Activated CD4-positive, alpha-beta T cell treated with anti-CD3 and anti-CD28 coated beads, Interleukin-2, amount 10 ng/mL, durations not matched to agents 7 days and 5 days (primary cell): ENCODE measurements at regions not wholly inside any gene's neighbourhood (a gene's known extent, or its start where the extent isn't known, plus 50 kb on each side); places are given as distances from the start of the nearest gene placed in this dataset.

Experiments
- CTCF ChIA-PET: fragments of 350-600 bp; sonication (Branson Sonifier 250); formaldehyde crosslinking; loops from one replicate; lab custom pipeline; 2021; ENCODE audit warnings: antibody characterized with exemption; lab: Charles Lee
- POLR2A ChIA-PET: fragments of 350-600 bp; sonication (Branson Sonifier 250); formaldehyde crosslinking; loops from one replicate; lab custom pipeline; 2021; ENCODE audit warnings: antibody characterized with exemption; lab: Charles Lee
- DNase-seq: peaks from one replicate; pipeline ENCODE4 v3.0.0-alpha.2; 2020
- H3K27ac Mint-ChIP-seq: one replicate; pipeline ENCODE4 v1.8.0; 2021; ENCODE audit warnings: mild to moderate bottlenecking, moderate library complexity, mixed read lengths
- H3K27me3 Mint-ChIP-seq: one replicate; pipeline ENCODE4 v1.8.0; 2021; ENCODE audit warnings: mixed read lengths
- H3K36me3 Mint-ChIP-seq: one replicate; pipeline ENCODE4 v1.8.0; 2021; ENCODE audit warnings: low read depth, mixed read lengths
- H3K4me1 Mint-ChIP-seq: one replicate; pipeline ENCODE4 v1.8.0; 2021; ENCODE audit warnings: mixed read lengths
- H3K4me3 Mint-ChIP-seq: one replicate; pipeline ENCODE4 v1.8.0; 2021; ENCODE audit warnings: mild to moderate bottlenecking, moderate library complexity, mixed read lengths
- H3K9me3 Mint-ChIP-seq: one replicate; pipeline ENCODE4 v1.8.0; 2021; ENCODE audit warnings: mixed read lengths

DNA sequence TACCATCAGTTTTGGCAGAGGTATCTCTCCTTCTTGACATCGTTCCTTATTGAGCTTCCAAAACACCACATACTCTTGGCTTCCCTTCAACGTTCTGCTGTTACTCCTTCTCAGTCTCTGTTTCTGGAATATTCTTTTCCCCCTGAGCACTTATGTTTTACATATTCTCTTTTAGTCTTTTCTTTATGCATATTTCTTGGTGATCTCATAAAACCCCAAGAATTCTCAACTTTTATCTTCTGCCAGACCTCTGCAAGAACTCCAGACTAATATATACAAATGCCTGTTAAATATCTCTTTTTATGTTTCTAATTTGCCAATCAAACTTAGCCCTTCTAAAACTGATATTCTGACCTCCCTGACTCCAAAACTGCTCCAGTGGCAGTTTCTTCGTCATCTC, 453.4 kb upstream of the CTNND2 start:
- H3K36me3 Mint-ChIP-seq = no peaks in the 10 kb centered on the region
- H3K4me3 Mint-ChIP-seq = no peak overlapping the region
- no peak for DNase-seq
- ChIA-PET CTCF (no interaction called here), POLR2A (no interaction called here)
- peaks cover 2% of the 10 kb centered on the region for H3K9me3 Mint-ChIP-seq
- no peak overlapping the region for H3K27ac Mint-ChIP-seq
- H3K4me1 Mint-ChIP-seq = no peaks in the 10 kb centered on the region
- H3K27me3 Mint-ChIP-seq = no peaks in the 10 kb centered on the region

DNA sequence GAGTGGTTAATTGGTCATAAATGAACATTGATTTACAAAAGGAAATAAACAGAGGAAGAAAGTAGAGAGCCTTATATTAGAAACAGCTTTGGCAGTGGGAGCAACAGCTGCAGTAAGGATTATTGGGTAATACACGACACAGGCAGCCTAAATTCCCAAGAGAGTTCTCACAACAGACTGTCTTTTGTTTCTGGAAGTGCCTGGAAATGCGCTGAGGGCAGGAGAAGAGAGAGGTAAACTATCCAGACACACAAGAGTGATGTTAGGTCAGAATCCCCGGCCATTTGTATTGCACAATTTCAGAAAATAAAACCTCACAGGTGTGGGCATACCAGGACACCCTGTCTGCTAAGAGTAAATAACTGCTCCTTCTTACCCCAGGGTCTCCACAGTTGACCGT, 450.4 kb upstream of the CTNND2 start:
- POLR2A ChIA-PET = interaction anchor here (0.6 kb wide), 1 partner anchor 317 kb away, joined by 5 read pairs; no protein-coding TSS in a partner anchor
- CTCF ChIA-PET = no interaction called here
- Mint-ChIP-seq H3K27me3 (no peaks in the 10 kb centered on the region), H3K4me1 (no peaks in the 10 kb centered on the region), H3K9me3 (peaks cover 7% of the 10 kb centered on the region), H3K4me3 (no peak overlapping the region), H3K36me3 (no peaks in the 10 kb centered on the region), H3K27ac (no peak overlapping the region)
- DNase-seq = no peak

DNA sequence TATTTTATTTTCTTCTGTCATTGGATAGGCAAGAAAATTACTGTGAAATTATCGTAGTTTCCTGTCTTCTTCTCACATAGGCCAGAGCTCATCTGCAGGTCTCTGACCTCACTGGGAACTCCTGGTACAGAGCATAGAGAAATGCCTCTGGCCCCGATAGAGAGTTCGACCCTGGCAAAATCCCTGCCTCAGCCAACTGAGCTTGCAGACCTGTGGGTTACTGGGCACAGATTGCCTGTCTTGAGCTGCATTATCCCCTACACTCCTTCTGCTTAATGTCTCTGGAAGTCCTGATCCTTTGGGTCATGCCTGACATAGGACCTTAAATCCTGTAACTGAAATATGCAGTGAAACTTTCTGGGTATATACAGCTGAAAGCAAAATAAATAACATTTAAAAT, 439.3 kb upstream of the CTNND2 start:
- Mint-ChIP-seq H3K4me1 (no peaks in the 10 kb centered on the region), H3K4me3 (no peak overlapping the region), H3K27ac (no peak overlapping the region), H3K9me3 (peaks cover 16% of the 10 kb centered on the region), H3K36me3 (no peaks in the 10 kb centered on the region), H3K27me3 (no peaks in the 10 kb centered on the region)
- ChIA-PET CTCF (no interaction called here), POLR2A (no interaction called here)
- DNase-seq = no peak

DNA sequence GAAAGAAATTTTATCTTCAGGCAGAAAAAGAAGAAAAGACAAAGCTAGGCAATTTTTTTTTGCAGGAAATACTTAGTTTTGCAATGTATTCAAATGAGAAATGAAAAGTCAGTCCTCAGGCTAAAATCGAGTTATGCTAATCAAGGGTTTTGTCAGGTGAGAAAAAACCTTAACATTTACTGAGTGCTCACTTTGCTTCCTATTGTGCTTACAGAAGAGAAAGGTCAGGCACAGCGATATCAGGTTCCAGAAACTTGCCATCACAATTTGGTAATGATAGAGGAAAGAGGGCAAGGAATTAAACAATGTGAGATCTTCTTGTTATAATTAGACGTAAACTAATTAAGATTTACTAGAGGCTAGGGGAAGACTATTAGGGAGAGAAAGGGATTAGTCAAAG, 431.7 kb upstream of the CTNND2 start:
- Mint-ChIP-seq H3K27me3 (no peaks in the 10 kb centered on the region), H3K9me3 (peaks cover 28% of the 10 kb centered on the region), H3K27ac (no peak overlapping the region), H3K4me1 (no peaks in the 10 kb centered on the region), H3K4me3 (no peak overlapping the region), H3K36me3 (no peaks in the 10 kb centered on the region)
- POLR2A ChIA-PET = no interaction called here
- no peak for DNase-seq
- CTCF ChIA-PET = no interaction called here

DNA sequence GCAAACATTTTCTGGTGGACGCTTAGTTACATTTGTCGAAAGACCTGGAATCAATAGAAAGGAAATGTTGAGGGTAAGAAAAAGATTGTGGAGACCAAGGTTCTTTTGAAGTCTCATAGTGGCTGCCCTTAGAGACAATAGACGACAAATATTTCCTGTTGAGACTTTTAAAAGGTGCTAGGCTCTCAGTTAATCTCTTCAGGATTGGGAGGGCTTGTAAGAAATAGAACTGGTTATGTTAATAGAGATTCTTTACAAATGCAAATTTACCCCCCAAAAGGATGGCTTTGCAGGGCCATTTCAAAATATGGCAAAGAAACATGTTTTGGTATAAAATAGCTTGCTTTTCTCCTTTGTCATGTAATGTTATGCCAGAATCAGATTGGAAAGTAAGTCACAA, 428.2 kb upstream of the CTNND2 start:
- no peaks in the 10 kb centered on the region for H3K27me3 Mint-ChIP-seq
- no peak overlapping the region for H3K27ac Mint-ChIP-seq
- no peaks in the 10 kb centered on the region for H3K4me1 Mint-ChIP-seq
- H3K9me3 Mint-ChIP-seq = peaks cover 12% of the 10 kb centered on the region
- H3K36me3 Mint-ChIP-seq = no peaks in the 10 kb centered on the region
- no peak for DNase-seq
- ChIA-PET POLR2A (no interaction called here), CTCF (no interaction called here)
- no peak overlapping the region for H3K4me3 Mint-ChIP-seq

DNA sequence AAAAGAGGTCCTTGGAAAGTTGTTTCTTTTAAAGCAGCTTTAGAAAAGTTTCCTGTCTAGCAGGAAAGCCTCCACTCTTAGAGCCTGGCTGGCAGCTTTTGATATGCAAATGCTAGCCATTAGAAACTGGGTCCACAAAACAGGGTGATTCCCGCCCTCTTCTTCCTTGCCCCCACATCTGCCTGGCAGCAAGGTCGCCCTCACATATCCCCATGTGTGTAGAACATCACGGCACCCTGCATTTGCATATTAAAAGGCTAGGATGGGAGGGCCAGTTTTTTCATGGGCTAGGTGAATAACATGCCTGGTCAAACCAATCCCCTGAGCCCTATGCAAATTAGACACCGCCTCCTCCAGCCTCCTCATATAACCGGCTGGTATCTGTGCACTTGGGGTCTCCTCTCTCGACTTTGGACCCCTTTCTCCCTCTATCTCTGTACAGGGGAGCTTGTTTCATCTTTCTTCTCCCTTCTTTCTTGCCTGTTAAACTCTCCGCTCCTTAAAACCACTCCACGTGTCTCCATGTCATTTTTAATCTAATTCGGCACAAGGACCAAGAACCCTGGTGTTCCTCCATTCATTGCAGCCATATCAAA, 426.8 kb upstream of the CTNND2 start:
- Mint-ChIP-seq H3K4me3 (no peak overlapping the region), H3K9me3 (peaks cover 16% of the 10 kb centered on the region), H3K27ac (no peak overlapping the region), H3K36me3 (no peaks in the 10 kb centered on the region), H3K4me1 (no peaks in the 10 kb centered on the region), H3K27me3 (no peaks in the 10 kb centered on the region)
- DNase-seq = no peak
- ChIA-PET POLR2A (no interaction called here), CTCF (no interaction called here)

DNA sequence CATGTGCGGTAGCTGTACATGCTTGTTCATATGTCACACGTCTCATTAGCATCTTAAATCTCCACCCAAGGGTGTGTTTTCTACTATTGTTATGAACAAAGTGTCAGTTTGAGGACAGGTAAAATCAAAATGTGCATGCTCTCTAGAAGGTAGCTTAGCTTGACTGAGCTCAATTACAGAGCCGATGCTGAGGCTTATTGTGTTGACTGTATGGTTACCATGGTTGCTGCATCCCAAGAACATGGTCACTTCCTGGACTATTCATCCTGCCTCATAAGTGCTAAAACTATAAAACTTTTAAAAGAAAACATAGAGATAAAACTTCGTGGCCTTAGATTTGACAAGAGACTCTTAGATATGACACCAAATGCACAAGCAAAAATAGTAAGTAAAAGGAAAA, 426.1 kb upstream of the CTNND2 start:
- Mint-ChIP-seq H3K4me1 (no peaks in the 10 kb centered on the region), H3K4me3 (no peak overlapping the region), H3K27ac (no peak overlapping the region), H3K36me3 (no peaks in the 10 kb centered on the region), H3K9me3 (peaks cover 16% of the 10 kb centered on the region), H3K27me3 (no peaks in the 10 kb centered on the region)
- POLR2A ChIA-PET = no interaction called here
- CTCF ChIA-PET = no interaction called here
- no peak for DNase-seq

DNA sequence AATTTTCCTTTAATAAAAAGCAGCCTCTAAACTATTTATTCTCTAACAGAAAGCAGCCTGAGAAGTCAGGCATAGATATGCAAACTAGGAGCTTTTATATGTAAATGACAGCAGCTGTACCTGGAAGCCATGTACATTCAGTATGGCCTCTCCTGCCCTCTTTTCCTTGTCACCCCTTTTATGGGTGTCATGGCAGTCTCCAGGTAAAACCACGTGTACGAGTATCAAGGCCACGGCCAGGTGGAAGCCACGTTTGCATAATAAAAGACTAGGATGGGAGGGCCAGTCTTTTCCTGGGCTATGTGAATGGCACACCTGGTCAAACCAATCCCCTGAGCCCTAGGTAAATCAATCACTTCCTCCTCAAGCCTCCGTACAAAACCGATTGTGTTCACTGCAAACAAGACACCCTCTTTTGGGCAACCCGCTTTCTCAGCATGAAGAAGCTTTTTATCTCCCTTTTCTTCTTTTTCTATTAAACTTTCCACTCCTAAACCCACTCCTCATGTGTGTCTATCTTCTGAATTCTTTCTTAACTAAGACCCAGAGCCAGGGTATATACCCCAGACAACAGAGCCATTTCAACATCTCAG, 419.5 kb upstream of the CTNND2 start:
- H3K4me3 Mint-ChIP-seq = no peak overlapping the region
- no peaks in the 10 kb centered on the region for H3K4me1 Mint-ChIP-seq
- peaks cover 4% of the 10 kb centered on the region for H3K9me3 Mint-ChIP-seq
- ChIA-PET CTCF (no interaction called here), POLR2A (no interaction called here)
- H3K27ac Mint-ChIP-seq = no peak overlapping the region
- H3K27me3 Mint-ChIP-seq = no peaks in the 10 kb centered on the region
- no peak for DNase-seq
- H3K36me3 Mint-ChIP-seq = no peaks in the 10 kb centered on the region

DNA sequence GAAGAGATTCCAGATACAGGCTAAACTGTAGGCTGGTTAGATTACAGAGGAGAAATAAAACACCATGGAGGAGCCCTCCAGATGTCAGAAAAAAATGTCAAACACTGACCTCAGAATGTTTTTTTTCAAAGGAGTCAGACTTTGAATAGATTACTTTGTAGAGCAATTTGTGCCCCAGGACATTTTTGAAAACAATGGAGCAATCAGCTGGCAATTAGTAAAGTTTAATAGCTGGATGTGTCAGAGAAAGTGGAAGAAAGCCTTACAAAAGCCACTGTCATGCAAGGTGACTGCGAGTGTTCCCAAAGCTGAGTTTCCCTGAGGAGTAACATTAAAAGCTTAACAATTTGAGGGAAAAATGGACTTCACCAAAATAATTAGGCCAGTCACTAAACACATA, 417.8 kb upstream of the CTNND2 start:
- no peak overlapping the region for H3K27ac Mint-ChIP-seq
- no peak overlapping the region for H3K4me3 Mint-ChIP-seq
- no peak for DNase-seq
- POLR2A ChIA-PET = no interaction called here
- peaks cover 2% of the 10 kb centered on the region for H3K9me3 Mint-ChIP-seq
- no peaks in the 10 kb centered on the region for H3K36me3 Mint-ChIP-seq
- CTCF ChIA-PET = no interaction called here
- H3K27me3 Mint-ChIP-seq = no peaks in the 10 kb centered on the region
- no peaks in the 10 kb centered on the region for H3K4me1 Mint-ChIP-seq

DNA sequence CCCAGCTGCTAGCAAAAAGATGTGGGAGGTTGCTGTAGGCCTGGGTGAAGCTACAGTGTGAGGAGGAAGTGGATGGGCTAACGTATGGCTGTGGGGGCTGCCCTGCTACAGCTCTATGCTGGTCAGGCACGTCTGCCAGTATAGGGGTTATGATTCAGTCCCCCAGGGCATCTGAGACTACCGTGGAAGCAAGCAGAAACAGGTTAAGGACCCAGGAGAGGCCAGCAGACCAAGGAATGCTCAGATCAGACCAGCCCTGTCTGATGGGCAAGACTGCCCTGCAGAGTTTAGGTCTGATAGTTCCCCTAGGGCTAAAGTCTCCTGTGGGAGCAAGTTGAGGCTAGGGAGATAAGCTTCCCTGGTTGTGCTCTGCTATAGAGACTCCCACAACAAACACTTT, 416.1 kb upstream of the CTNND2 start:
- H3K27ac Mint-ChIP-seq = no peak overlapping the region
- no peaks in the 10 kb centered on the region for H3K36me3 Mint-ChIP-seq
- no peak overlapping the region for H3K4me3 Mint-ChIP-seq
- H3K4me1 Mint-ChIP-seq = no peaks in the 10 kb centered on the region
- no peak for DNase-seq
- H3K27me3 Mint-ChIP-seq = no peaks in the 10 kb centered on the region
- H3K9me3 Mint-ChIP-seq = no peaks in the 10 kb centered on the region
- ChIA-PET POLR2A (no interaction called here), CTCF (no interaction called here)

DNA sequence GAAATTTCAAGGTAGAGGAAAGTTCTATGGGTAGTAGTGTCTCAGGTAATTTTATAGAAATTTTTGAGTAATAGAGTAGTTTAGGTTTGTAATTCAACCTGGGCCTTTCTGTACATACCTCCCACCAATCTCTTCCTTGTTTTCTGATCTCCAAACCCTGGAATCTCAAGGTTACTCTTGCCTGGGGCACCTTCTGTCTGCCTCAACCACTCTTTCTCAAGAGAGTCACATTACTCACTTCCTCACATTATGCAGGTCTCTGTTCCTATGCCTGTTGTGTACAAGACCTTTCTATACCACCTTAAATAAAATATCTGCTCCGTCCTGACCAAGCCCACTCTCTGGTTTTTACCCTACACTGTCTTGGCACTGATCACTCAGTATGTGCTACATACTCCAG, 412.6 kb upstream of the CTNND2 start:
- no peaks in the 10 kb centered on the region for H3K9me3 Mint-ChIP-seq
- H3K4me3 Mint-ChIP-seq = no peak overlapping the region
- ChIA-PET CTCF (no interaction called here), POLR2A (no interaction called here)
- no peaks in the 10 kb centered on the region for H3K4me1 Mint-ChIP-seq
- no peaks in the 10 kb centered on the region for H3K27me3 Mint-ChIP-seq
- no peak for DNase-seq
- H3K36me3 Mint-ChIP-seq = no peaks in the 10 kb centered on the region
- H3K27ac Mint-ChIP-seq = no peak overlapping the region

DNA sequence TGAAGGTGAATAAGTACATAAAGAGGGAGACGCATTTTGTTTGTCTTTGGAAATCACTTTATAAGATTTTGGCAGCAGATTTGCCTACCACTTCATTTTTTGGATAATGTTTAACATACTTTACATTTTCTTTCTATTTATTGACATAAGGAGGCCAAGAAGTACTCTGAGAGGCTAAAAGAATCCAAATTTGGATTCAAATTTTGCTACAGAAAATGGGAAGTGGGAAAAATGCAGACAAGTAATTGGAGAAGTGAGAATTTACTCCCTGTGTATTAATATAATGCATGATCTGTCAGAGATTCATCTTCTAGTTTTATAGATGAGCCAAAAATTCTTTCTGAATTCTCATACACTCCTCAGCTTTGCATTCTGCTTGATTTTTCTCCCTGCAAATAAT, 411.2 kb upstream of the CTNND2 start:
- no peaks in the 10 kb centered on the region for H3K4me1 Mint-ChIP-seq
- DNase-seq = no peak
- H3K27me3 Mint-ChIP-seq = no peaks in the 10 kb centered on the region
- no peak overlapping the region for H3K4me3 Mint-ChIP-seq
- POLR2A ChIA-PET = no interaction called here
- no peaks in the 10 kb centered on the region for H3K36me3 Mint-ChIP-seq
- CTCF ChIA-PET = interaction anchor here (0.6 kb wide), 1 partner anchor 1732 kb away, joined by 3 read pairs; no protein-coding TSS in a partner anchor
- no peak overlapping the region for H3K27ac Mint-ChIP-seq
- no peaks in the 10 kb centered on the region for H3K9me3 Mint-ChIP-seq

DNA sequence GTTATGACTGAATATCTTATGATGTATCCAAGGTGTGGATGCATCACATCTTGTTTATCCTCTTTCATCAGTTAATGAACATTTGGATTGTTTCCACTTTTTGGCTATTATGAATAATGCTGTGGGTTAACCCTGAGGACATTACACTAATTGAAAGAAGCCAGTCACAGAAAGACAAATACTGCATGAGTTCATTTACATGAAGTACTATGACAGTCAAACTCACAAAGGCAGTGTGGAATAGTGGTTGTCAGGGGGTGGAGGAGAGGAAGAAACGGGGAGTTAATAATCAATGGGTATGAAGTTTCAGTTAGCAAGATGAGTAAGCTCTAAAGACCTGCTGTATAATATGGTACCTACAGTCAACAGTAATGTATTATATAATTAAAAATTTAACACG, 409.4 kb upstream of the CTNND2 start:
- H3K27ac Mint-ChIP-seq = no peak overlapping the region
- DNase-seq = no peak
- H3K27me3 Mint-ChIP-seq = no peaks in the 10 kb centered on the region
- H3K9me3 Mint-ChIP-seq = no peaks in the 10 kb centered on the region
- H3K36me3 Mint-ChIP-seq = no peaks in the 10 kb centered on the region
- no peak overlapping the region for H3K4me3 Mint-ChIP-seq
- CTCF ChIA-PET = no interaction called here
- no peaks in the 10 kb centered on the region for H3K4me1 Mint-ChIP-seq
- POLR2A ChIA-PET = no interaction called here

DNA sequence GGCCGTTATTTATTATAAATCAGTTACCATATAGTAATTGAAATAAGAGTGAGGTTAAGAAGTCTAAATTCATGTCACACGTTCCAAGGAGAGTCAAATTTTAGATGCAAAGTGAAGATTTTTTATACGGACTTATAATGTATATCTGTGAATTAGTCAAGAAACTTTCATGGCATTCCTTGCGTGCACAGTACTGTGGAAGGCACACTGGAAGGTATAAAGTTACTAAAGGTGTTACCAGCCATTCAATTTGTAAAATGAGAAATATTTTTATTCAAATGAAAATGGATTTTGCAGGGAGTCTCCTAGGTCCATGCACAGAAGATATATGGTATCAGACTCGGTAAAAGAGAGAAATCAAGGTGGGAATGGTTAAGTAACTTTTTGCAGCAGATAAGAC, 408.1 kb upstream of the CTNND2 start:
- CTCF ChIA-PET = no interaction called here
- H3K4me3 Mint-ChIP-seq = no peak overlapping the region
- DNase-seq = no peak
- no peaks in the 10 kb centered on the region for H3K9me3 Mint-ChIP-seq
- H3K36me3 Mint-ChIP-seq = no peaks in the 10 kb centered on the region
- H3K27ac Mint-ChIP-seq = no peak overlapping the region
- H3K4me1 Mint-ChIP-seq = no peaks in the 10 kb centered on the region
- H3K27me3 Mint-ChIP-seq = no peaks in the 10 kb centered on the region
- POLR2A ChIA-PET = no interaction called here
